IPS-20b (cell line): ENCODE measurements at regions not wholly inside any gene's neighbourhood (a gene's known extent, or its start where the extent isn't known, plus 50 kb on each side); places are given as distances from the start of the nearest gene placed in this dataset.

Experiments
- H3K27ac ChIP-seq: one replicate; pipeline ENCODE4 v1.5.1; 2013; ENCODE audit warnings: low read length
- H3K27me3 ChIP-seq: 2 replicates; pipeline ENCODE4 v1.6.1; 2013; ENCODE audit warnings: mild to moderate bottlenecking, low read length, inconsistent platforms; ENCODE audit not compliant: insufficient read depth
- H3K36me3 ChIP-seq: 2 replicates; pipeline ENCODE4 v1.6.1; 2013; ENCODE audit warnings: low read depth, mild to moderate bottlenecking, inconsistent platforms, low read length, moderate library complexity; ENCODE audit not compliant: insufficient read depth
- H3K4me1 ChIP-seq: 2 replicates; pipeline ENCODE4 v1.6.1; 2013; ENCODE audit warnings: mild to moderate bottlenecking, control low read depth, inconsistent platforms, low read length, moderate library complexity; ENCODE audit not compliant: insufficient read depth
- H3K4me3 ChIP-seq: 2 replicates; pipeline ENCODE4 v1.5.1; 2013; ENCODE audit warnings: mild to moderate bottlenecking, low read length, inconsistent platforms
- H3K9ac ChIP-seq: 2 replicates; pipeline ENCODE4 v1.6.1; 2013; ENCODE audit warnings: low read depth, mild to moderate bottlenecking, inconsistent platforms, low read length, moderate library complexity
- H3K9me3 ChIP-seq: 2 replicates; pipeline ENCODE4 v1.6.1; 2013; ENCODE audit warnings: mild to moderate bottlenecking, low read depth, low read length, inconsistent platforms; ENCODE audit not compliant: insufficient read depth

DNA sequence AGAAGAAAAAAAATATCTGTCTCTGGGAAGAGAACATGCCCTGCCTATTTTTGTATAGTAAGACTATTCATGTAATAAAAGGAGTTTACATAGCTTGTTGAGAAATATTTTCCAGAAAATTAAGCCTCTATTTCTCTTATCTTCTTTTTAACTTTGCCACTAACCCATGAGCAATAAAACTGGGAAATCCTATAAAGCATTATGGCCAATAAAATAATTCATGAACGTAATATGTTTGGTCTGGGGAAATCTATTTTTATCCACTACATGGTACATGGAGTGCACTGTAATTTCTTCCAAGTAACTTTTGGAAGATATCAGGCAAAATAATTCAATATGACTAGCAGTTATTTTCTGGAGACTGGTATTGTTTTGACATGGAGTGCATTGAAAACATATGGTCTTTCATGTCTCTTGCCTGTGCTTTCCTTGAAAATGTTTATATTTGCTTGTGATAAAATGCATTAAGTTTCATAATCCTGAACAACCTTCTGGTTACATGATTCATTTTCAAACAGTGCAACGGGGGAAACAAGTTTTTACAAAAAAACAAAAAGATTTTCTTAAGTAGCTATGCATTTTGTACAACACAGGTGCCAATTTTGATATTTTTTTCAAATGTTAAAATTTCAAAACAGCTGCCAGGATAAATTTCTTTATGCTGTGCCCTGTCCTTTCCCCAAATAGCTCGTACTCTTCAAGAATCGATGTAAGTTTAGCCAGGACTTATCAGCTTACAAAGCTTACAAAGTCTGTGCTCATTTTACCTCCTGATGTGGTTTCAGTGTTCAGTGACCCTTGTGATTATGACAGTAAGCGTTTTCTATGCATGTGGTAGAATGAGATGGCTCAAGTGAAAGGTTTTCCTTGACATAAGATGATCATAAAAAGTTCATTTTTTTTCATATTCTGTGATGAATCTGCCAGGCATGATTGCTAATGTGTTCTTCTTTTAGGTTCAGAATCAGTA, 194.5 kb downstream of the UBE2E3 start:
- H3K27me3 ChIP-seq = no peaks in the 10 kb centered on the region

DNA sequence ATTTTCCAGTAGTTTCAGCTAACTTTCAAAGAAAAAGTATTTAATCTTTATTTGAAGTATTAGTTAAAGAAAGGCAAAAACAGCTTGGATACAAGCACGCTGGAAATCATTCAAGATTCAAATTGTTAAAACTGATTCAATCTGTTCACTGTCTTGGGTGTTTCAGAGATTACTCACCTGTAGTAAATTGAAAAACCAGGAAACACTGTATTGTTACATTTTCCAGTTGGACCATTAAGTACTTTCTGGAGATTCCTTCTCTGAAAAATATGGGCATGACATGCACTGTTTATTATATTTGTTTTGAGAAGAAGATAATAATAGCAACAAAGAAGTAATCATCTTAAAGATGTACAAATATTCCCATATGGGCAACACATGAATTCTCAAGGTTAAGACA, 196.1 kb downstream of the UBE2E3 start:
- Histone ChIP-seq H3K27me3 (no peaks in the 10 kb centered on the region), H3K9me3 (no peaks in the 10 kb centered on the region), H3K4me1 (no peaks in the 10 kb centered on the region), H3K4me3 (no peak overlapping the region), H3K36me3 (no peaks in the 10 kb centered on the region), H3K9ac (no peak overlapping the region), H3K27ac (no peak overlapping the region)

More for the DNA sequence above, 194.5 kb downstream of the UBE2E3 start:
- Histone ChIP-seq H3K9ac (no peak overlapping the region), H3K4me3 (no peak overlapping the region), H3K27ac (no peak overlapping the region), H3K4me1 (peaks cover 4% of the 10 kb centered on the region; the same call in 1 of the 2 replicates), H3K36me3 (no peaks in the 10 kb centered on the region), H3K9me3 (no peaks in the 10 kb centered on the region)

DNA sequence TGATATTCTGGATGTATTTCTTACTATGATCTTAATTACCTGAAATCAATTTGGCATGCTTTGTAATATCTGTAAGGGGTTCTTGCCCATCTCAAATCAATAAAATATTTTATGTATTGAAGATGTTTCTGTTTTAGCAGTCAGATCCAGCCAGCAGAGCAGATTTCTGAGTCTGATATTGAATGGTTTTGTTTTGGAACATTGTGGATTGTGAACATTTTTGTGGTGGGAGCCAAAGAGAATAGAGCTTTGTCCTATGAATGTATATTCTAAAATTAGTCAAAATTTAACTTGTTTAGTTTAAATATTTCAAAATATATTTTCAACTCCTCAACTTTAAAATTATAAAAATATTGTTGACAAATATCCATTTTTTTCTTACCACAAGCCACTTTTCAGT, 197.0 kb downstream of the UBE2E3 start:
- no peaks in the 10 kb centered on the region for H3K36me3 ChIP-seq

DNA sequence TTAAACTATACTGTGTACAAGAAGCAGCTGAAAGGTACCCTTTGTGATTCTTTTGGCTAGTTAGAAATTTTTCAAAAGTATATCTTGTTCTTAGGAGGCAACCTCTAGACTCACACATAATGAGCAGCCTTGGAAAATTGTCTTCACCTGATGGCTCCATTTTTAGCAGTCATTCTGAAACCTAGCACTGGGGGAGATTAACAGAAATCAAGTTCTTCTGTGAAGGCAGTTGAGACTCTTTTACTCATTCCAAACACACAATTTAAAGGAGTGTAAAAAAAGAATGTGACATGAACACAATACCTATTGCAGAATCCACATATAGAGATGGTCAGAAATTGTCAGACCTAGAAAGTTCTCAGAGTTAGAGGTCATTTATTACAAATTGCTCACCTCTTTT, 197.7 kb downstream of the UBE2E3 start:
- H3K4me3 ChIP-seq = no peak overlapping the region
- no peaks in the 10 kb centered on the region for H3K9me3 ChIP-seq
- H3K27me3 ChIP-seq = no peaks in the 10 kb centered on the region
- no peaks in the 10 kb centered on the region for H3K4me1 ChIP-seq
- H3K9ac ChIP-seq = no peak overlapping the region
- H3K27ac ChIP-seq = no peak overlapping the region
- H3K36me3 ChIP-seq = no peaks in the 10 kb centered on the region

More for the DNA sequence above, 197.0 kb downstream of the UBE2E3 start:
- Histone ChIP-seq H3K9me3 (no peaks in the 10 kb centered on the region), H3K4me3 (no peak overlapping the region), H3K27ac (no peak overlapping the region), H3K27me3 (no peaks in the 10 kb centered on the region), H3K4me1 (no peaks in the 10 kb centered on the region), H3K9ac (no peak overlapping the region)

DNA sequence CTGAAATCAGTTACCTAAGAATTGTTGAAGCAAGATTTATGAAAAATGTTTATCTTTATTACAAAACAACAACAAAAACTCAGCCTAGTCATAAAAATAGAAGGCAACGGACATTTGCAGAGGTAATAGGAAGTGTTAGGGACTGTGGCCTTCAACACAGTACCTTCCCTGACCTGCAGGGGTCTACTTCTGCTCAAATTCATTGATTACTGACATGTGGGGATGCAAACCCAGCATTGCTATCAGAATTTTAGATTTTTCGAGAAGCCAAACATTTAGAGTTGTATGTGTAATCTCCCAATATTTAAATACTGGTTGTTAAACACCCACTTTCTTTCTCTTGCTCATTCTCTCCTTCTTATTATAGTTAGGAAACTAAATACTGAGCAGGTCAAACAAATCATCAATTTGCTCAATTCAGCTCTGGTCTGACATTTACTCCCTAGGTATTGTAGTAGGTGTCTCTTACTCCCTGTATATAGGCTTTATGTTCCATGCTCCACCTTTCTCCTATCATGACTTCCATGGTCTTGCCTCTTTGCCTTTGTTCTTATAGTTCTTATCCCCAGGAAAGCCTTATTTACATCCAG, 198.5 kb downstream of the UBE2E3 start:
- Histone ChIP-seq H3K27me3 (no peaks in the 10 kb centered on the region), H3K27ac (no peak overlapping the region), H3K4me1 (no peaks in the 10 kb centered on the region), H3K9ac (no peak overlapping the region), H3K4me3 (no peak overlapping the region), H3K9me3 (no peaks in the 10 kb centered on the region), H3K36me3 (no peaks in the 10 kb centered on the region)

DNA sequence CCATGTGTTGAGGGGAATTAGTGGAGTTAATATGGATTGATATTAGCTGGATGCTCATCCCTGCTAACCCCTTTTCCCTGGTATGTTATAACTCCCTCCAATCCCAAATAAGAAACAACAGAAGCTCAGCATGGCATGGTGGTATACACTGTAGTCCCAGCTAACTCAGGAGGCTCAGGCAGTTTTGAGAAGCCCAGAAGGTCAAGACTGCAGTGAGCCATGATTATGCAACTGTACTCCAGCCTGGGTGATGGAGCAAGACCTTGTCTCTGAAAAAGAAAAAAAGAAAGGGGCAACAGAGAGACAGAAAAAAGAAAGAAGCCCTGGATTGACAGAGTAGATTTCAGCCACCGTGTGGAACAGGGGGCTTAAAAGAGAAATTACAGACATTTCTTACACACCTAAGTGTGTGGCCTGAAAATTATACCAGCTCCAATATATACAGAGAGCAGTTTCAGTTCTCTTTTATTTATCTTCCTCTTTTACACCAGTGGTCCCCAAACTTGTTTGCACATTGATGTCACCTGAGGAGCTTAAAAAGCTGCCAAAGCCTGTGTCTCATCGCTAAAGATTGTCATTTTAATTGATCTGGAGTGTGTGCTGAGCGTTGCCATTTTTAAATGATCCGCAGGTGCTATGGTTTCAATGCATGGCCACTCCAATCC, 203.6 kb downstream of the UBE2E3 start:
- H3K9ac ChIP-seq = no peak overlapping the region

DNA sequence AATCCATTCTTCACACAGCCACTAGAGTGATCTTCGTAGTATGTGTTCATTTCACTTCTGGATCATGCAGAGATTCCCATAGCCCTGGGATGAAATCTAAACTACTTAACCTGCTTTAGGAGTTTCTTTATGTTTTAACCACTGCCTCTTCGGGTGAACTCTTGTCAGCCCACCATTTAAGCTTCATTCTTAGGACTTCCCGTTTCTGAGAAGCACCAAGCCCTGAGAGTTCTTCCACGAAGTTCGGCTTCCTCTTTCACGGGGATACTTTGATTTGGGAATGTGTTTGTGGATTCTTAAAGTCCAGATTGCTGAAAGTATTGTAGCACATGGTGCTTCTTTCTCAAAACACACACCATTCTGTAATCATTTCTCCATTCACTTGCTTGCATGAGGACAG, 205.0 kb downstream of the UBE2E3 start:
- Histone ChIP-seq H3K4me3 (no peak overlapping the region), H3K9me3 (no peaks in the 10 kb centered on the region)

More for the DNA sequence above, 203.6 kb downstream of the UBE2E3 start:
- H3K9me3 ChIP-seq = no peaks in the 10 kb centered on the region
- no peaks in the 10 kb centered on the region for H3K27me3 ChIP-seq
- no peaks in the 10 kb centered on the region for H3K36me3 ChIP-seq
- no peak overlapping the region for H3K4me3 ChIP-seq
- H3K4me1 ChIP-seq = no peaks in the 10 kb centered on the region
- no peak overlapping the region for H3K27ac ChIP-seq

DNA sequence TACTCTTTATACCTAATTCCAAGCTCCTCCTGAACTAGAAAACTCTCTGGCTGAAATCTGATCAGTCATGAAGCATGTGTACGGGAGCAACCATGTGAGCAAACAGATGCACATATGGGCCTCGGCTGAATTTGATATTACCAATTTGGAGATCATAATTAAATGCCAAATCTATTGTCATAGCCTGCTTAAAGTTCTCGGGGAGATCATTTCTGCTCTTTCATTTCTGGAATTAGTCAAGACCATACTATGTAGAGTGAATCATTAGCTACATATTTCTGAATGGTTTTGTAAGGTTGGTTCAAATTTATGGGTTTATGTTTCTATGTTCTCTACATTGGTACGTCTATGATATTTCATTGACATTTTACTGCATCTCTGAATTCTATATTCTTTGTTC, 205.5 kb downstream of the UBE2E3 start:
- Histone ChIP-seq H3K9me3 (no peaks in the 10 kb centered on the region), H3K36me3 (no peaks in the 10 kb centered on the region), H3K27me3 (no peaks in the 10 kb centered on the region), H3K4me1 (peaks cover 4% of the 10 kb centered on the region; the same call in 1 of the 2 replicates), H3K27ac (no peak overlapping the region), H3K4me3 (no peak overlapping the region), H3K9ac (no peak overlapping the region)

More for the DNA sequence above, 205.0 kb downstream of the UBE2E3 start:
- H3K27ac ChIP-seq = no peak overlapping the region
- H3K9ac ChIP-seq = no peak overlapping the region
- H3K27me3 ChIP-seq = no peaks in the 10 kb centered on the region
- no peaks in the 10 kb centered on the region for H3K4me1 ChIP-seq
- no peaks in the 10 kb centered on the region for H3K36me3 ChIP-seq

DNA sequence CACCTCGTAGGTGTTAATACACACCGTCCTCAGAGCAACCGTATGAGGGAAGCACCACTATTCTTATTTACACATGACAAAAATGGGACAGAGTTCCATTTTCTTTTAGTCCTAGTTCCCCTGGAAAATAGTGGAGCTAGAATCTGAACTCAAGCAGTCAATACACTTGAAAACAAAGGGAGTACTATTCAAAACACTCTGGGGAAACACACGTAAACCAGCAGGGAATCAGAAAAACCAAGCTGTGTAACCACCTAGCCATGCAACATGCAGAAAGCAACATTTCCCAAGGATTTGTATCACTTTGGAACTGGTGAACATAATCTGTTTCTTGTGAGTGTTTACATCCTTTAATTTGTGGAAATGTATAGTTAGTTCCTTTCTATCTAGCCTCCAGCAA, 208.2 kb downstream of the UBE2E3 start:
- H3K9ac ChIP-seq = no peak overlapping the region
- no peak overlapping the region for H3K27ac ChIP-seq
- no peaks in the 10 kb centered on the region for H3K27me3 ChIP-seq
- peaks cover 8% of the 10 kb centered on the region; the same call in 1 of the 2 replicates for H3K4me1 ChIP-seq
- no peaks in the 10 kb centered on the region for H3K9me3 ChIP-seq
- H3K4me3 ChIP-seq = no peak overlapping the region
- H3K36me3 ChIP-seq = no peaks in the 10 kb centered on the region

DNA sequence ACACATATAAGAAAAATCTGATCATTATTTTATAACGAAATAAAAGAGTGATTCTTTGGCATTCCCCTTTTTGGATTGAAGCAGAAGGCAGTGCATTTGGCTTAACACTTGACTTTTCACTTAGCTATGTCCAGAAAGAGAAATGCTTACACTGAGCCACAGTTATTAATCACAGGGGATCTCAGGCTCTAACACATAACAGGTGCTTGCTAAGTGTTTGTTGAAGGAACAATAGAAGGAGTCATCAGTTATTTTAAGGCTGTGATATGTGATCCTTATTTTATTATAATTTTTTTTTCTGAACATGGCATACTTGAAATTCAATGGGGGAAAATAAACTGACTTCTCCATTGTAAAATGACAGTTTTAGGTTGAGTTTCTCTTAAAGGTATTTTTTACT, 209.5 kb downstream of the UBE2E3 start:
- Histone ChIP-seq H3K9me3 (no peaks in the 10 kb centered on the region), H3K27ac (no peak overlapping the region), H3K27me3 (no peaks in the 10 kb centered on the region), H3K4me1 (peaks cover 8% of the 10 kb centered on the region; the same call in 1 of the 2 replicates), H3K36me3 (no peaks in the 10 kb centered on the region), H3K9ac (no peak overlapping the region), H3K4me3 (no peak overlapping the region)

DNA sequence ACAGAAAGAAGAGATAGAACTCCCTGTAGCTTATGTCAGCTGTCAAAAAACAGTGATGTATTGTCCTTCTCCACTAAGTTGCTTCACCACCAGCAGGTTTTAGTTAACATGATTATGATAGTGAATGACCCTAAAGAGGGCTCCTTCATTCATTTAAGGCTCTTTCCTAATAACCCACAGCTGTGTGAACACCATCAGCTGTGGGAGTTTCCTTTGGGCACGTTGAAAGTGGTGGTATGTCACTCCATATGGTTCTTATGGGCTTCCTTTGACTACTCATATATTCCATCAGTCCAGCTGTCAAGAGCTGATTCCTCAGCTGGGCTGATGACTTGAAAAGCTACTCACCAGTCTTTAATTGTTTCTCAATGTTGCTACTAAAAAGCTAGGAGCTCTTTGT, 210.3 kb downstream of the UBE2E3 start:
- H3K9ac ChIP-seq = no peak overlapping the region
- H3K4me1 ChIP-seq = peaks cover 8% of the 10 kb centered on the region; the same call in 1 of the 2 replicates

More for the DNA sequence above, 210.3 kb downstream of the UBE2E3 start:
- no peaks in the 10 kb centered on the region for H3K36me3 ChIP-seq
- no peaks in the 10 kb centered on the region for H3K27me3 ChIP-seq
- no peak overlapping the region for H3K27ac ChIP-seq
- H3K9me3 ChIP-seq = no peaks in the 10 kb centered on the region
- H3K4me3 ChIP-seq = no peak overlapping the region
